H54 (cell line): ENCODE measurements at regions not wholly inside any gene's neighbourhood (a gene's known extent, or its start where the extent isn't known, plus 50 kb on each side); places are given as distances from the start of the nearest gene placed in this dataset.

Experiments
- DNase-seq: peaks from one replicate; pipeline ENCODE4 v3.0.0; 2011; ENCODE audit warnings: low spot score, mixed read lengths; ENCODE audit not compliant: insufficient read length
- FAIRE-seq: peaks from 3 replicates; lab custom pipeline; 2011; peaks lifted over from hg19 to GRCh38; lab: Jason Lieb, UNC
- POLR2A ChIP-seq: IDR thresholded peaks from 2 replicates; pipeline ENCODE4 v1.6.1; 2011; ENCODE audit warnings: low read depth, mild to moderate bottlenecking, low read length

DNA sequence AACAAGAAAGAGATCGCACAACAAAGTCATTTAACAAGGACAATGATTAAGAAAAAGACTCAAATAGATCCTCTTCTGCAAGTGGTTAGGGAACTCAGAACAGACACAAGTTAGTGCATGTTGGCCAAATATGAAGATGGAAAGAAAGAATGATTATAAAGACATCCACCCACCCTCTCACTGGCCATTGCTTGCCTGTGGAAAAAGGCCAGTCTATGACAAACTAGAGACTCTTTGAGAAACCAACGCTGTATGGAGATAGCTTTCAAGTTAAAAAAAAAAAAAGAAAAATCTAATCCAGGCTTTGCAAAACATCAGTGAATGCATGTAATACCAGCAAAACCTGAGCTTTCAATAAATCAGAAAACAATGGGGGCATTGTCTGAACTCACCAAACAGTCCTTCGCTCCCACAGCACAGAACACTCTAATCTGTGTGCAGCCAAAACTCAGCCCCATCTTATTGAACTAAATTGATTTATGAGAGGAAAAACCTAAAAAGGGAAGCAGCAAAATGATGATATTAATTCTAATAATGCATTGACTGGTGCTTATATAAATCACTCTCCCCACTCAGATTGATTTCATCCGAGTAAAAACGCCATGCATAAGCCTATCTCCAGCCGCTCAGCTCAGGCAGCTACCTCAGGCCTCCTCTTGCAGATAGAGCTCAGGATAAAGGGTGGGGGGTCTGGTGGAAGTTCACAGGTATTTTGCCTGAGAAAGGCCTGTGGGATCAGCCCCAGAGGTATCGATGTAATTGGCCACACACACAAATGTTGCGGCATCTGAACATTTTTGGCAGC, 547.1 kb downstream of the CCDC171 start:
- no peak for TF ChIP-seq POLR2A
- FAIRE-seq (no peak), DNase-seq (no peak)

DNA sequence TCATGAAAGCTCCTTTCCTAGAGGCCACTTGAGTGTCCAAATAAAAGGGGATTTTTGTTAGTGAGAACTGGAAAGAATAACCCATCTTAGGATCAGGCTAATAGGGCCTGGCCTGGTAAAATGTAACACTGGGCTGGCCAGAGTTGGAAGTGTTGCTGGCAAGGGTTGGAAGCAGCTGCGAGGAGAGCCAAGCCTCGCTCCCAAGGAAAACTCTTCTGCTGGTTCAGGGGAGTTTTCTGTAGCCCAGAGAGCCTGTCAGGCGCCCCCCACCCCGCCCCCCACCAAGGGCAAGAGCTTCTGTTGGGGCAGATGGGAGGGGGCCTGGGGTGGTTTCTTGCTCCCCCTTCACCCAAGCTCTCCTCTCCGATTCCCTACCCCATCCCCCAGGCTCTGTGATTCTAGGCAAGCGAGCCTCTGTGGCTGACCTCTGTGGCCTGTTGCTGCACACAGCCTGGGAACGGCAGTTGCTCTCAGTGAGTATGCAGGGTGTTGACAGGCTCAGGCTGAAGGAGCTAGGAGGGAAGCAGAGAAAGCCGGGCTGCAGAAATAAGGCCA, 547.8 kb downstream of the CCDC171 start:
- no peak for TF ChIP-seq POLR2A
- FAIRE-seq (no peak), DNase-seq (no peak)

DNA sequence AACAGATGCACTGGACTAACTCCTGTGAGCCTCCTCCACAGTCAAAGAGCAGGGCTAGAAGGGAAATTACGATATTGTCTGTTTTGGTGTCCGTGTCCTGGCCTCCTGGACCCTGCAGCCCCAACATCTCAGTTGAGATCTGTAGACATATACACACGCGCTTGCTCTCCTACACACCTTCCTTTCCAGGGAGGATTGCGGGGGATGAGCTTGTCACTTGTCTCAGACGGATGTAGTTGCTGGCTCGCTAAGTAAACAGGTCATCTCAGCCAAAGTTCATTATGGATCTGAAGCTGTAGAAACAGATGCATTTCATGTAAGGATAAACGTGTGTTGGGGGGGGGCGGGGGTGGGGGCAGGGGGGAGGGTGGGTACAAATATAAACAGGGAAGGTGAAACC, 549.3 kb downstream of the CCDC171 start:
- TF ChIP-seq POLR2A, result no peak
- FAIRE-seq (no peak), DNase-seq (no peak)

DNA sequence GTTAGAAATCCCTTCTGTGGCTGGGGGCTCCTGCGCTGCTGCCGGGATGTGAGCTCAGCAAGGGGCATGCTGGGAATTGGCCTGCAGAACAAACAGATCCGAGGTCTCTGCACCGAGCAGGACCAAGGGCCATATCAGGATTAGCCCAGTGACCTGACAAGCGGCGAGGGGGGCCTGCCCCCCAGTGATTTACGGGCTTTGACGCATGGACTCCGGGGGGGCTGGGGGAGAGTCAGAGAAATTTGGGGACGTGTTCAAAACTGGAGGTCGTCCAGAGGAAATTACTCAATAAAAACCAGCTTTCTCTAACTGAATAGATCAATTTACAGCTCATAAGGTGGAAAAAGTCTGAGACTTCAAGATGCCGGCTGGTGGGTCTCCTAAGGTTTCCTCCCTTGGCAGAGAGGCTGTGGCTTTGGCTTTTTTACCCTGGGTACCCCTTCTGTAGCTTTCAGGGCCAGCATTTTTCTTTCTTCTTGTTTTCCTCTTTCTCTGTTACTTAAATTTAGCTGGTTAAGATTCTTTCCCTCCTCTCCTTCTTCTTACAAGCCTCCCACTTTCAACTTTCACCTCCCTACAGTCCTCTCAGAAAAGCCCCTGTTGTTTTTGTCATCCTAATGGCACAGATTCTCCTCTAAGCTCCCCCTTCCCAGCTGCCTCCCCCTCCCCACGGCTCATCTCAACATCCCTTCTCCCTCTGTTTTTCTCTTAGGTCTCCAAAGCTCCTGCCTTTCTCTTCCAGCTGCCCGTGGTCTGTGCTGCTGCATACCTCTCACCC, 551.0 kb downstream of the CCDC171 start:
- FAIRE-seq, result no peak
- no peak for DNase-seq
- no peak for TF ChIP-seq POLR2A

DNA sequence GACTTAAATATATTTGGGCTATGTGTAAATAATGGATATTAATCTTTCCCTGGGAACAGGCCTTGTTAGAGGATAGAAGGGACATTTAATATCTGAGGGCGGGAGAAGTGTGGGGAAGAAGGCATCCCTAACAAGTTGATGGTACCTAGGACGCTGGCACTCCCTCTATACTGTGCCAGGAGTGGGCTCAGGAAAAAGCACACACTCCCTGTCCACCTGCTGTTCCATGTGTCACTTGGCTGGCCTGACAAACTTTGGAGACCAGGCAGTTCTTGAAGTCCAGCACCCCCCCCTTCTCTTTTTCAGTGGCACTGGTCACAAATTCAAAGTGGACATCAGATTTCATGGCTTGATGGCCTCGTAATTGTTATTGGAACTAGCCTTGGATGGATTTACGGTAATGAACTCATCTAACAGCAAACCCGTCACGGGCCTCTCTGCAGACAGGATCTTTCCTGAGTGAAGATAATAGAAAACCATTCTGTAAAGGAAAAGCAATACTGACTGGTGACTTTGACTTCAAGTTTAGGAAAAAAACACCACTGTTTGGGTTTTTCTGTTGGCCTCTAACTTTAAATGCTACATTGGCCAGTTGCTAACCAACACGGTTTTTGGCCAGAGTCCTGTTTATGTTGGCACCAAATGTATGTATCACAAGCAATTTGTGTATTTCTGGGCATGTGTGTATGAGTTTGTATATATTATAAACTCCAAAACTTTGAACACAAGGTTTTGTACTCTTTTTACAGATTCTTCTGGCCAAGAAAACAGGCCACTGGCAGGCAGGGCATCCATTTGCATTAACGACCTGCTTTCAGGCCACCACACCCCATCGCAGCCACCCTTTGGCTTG, 552.6 kb downstream of the CCDC171 start:
- FAIRE-seq (no peak), DNase-seq (no peak)
- no peak for TF ChIP-seq POLR2A

DNA sequence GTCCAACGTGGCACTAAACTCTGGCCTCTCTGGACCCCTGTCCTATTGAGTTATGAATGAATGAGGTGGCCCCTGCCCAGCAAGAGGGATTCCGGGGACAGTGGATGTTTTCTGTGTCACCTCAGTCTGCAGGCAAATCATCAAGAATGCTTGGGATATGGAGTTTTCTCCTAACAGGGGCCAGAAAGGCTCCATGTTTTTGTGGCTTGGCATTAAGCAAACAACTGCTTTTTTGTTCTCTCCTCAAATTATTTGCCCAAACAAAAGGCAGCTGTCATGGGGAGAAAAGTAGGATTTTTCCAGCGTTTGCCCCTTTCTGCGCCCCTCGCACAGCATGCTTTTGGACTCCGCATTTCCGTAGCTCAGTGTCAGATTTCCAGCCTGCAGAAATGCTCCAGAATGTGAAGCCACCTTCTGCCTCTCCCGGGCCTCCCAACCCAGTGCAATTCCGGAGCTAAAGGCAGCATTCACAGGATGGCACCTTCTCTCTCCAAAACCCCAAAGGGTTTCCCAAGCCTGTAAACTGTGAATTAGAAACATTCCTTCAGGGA, 553.3 kb downstream of the CCDC171 start:
- no peak for TF ChIP-seq POLR2A
- no peak for DNase-seq
- FAIRE-seq, result no peak

DNA sequence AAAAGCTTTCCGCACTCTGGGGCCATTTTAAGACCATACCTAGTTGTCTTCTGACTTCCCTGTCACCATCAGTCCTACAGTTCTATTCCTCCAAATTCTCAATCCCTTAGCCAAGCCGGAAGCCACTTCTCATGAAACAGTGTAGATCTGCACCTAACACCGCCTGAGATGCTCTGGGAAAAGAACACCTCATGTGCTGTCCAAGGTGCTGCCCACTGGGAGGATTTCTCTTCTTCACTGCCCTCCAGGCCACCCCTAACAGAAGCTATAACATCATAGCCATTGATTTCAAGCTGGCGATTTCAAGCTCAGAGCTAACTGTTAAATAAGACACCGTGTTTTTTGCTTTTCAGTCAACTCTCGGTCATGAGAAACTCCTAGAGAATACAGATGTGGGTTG, 559.3 kb downstream of the CCDC171 start:
- no peak for DNase-seq
- no peak for TF ChIP-seq POLR2A
- FAIRE-seq, result no peak

DNA sequence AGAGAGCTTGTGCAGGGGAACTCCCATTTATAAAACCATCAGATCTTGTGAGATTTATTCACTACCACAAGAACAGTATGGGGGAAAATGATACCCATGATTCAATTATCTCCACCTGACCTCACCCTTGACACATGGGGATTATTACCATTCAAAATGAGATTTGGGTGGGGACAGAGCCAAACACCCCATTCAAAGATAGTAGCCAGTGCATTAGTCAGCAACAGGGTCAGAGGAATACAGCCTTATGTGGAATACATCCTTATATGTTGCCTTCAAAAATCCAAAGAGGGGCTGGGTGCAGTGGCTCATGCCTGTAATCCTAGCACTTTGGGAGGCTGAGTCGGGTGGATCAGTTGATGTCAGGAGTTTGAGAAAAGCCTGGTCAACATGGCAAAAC, 563.2 kb downstream of the CCDC171 start:
- DNase-seq, result no peak
- TF ChIP-seq POLR2A, result no peak
- FAIRE-seq, result no peak

DNA sequence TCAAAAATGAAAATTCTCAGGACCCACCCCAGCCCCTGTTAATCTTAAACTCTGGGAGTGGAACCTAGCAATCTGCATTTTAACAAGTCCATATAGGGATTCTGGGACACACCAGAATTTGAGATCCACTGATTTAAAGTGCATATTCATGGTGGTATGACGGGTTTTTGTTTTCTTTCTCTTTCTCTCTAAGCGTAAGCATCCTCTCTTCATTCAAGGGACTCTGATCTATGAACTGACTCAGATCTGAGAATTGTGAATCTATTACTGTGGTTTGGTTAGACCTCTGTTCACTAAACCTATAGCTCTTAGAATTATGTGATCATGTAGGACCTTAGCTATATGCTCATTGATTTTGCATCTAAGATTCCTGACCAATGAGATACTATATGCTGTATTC, 565.2 kb downstream of the CCDC171 start:
- DNase-seq, result no peak
- TF ChIP-seq POLR2A, result no peak
- peak; percentile 43 for FAIRE-seq

DNA sequence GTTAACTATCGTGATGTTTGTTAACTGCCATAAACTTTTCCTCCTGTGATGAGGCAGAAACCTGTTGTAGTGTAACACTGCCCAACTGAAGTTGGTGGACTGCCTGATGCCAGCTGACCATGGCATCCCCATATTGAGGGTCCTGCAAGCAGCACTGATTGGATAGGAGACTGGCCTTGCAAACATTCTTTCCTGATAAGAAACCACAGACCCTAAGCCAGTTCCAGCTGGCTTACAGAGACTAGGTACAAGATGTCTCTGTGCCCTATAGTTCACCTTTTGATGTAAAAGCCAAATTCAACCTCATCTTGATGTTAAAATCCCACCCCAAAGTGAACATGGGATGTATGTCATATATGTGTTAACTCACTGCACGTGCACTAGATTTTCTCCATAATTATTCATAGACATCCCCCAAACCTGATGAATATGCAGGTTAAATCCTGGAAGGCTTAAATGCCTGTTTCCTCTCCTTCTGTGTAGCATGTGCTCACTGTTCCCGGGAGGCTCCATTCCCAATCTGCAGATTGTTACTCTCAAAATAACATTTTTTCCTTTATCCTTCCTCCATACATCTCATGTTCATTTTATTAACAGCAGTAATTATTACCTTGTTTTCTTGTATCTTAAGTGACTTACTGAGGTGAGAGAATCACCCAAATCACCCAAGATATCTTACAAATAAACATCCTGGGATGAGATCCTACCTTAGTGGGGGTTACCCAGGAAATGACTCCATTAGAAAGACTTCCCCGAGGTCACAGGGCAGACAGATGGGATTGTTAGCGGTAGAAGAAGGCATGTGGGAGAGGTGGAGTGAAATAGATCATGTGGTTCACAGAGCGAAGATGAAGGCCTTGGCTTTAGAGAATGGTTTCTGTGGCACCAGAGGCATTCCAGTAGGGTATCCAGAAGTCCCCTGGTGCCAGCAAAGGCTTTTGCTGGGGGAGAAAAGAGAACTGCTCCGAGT, 566.7 kb downstream of the CCDC171 start:
- peak; percentile 45 for DNase-seq
- no peak for TF ChIP-seq POLR2A
- peak; percentile 94 for FAIRE-seq

DNA sequence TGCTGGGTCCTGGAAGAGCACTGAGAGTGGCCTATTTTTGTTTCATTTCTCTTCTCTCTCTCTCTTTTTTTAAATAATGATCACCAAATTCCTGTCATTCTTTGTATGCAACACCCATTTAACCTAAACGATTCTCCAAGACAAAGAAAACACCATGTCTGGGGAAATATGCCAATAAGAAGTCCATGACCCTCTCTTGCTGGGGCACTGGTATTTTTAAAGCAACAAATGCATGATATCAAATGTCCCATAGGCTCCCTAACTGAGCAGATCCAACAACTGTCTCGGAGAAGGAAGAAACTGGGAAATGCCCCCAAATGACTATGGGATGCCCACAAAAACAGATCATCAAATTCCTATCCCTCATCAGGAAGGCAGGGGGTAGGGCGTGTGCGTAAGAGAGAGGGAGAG, 567.4 kb downstream of the CCDC171 start:
- DNase-seq (no peak), FAIRE-seq (no peak)
- no peak for TF ChIP-seq POLR2A

DNA sequence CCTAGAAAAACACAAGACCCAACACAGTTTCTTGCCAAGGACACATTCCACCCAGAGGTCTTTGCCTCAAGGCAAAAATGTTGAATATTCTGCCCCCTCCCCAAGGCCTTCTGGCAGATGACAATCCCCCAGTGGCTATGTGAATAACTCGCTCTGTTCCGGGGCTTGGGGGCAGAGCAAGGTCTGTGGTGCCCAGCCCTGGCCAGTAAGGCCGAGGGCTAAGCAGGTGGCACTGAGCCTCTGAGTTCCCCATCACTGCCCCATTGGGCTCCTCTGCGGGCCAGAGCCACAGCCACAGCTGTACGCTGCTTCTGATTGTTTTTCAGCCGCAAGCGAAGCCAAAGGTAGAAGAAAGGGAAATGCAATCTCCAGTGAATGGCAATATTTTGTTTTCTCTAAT, 567.9 kb downstream of the CCDC171 start:
- FAIRE-seq (no peak), DNase-seq (no peak)
- TF ChIP-seq POLR2A, result no peak
